RWPE2 (cell line): ENCODE measurements at regions not wholly inside any gene's neighbourhood (a gene's known extent, or its start where the extent isn't known, plus 50 kb on each side); places are given as distances from the start of the nearest gene placed in this dataset.

Source experiments
- ATAC-seq: fragments of 200-7000 bp; cut with Tn5 transposase; 3 replicates; pipeline ENCODE4 v1.9.1; 2021; ENCODE audit warnings: low read depth
- DNase-seq: peaks from one replicate; pipeline ENCODE4 v3.0.0-alpha.2; 2020; ENCODE audit warnings: low spot score
- H3K27ac ChIP-seq: fragments of 450-650 bp; 2 replicates; pipeline ENCODE4 v1.5.1; 2017; ENCODE audit warnings: mild to moderate bottlenecking; ENCODE audit not compliant: poor library complexity, severe bottlenecking
- H3K27me3 ChIP-seq: fragments of 250-450 bp; sonication (Bioruptor Pico); 2 replicates; pipeline ENCODE4 v1.5.1; 2021; ENCODE audit warnings: mild to moderate bottlenecking, moderate library complexity; ENCODE audit not compliant: insufficient read depth, poor library complexity, severe bottlenecking
- H3K36me3 ChIP-seq: fragments of 250-450 bp; sonication (Bioruptor Pico); 2 replicates; pipeline ENCODE4 v1.5.1; 2020; ENCODE audit warnings: low read depth, mild to moderate bottlenecking, moderate library complexity
- H3K4me1 ChIP-seq: fragments of 250-450 bp; sonication (Bioruptor Pico); 2 replicates; pipeline ENCODE4 v1.5.1; 2021; ENCODE audit warnings: mild to moderate bottlenecking, moderate library complexity; ENCODE audit not compliant: insufficient read depth, poor library complexity, severe bottlenecking
- H3K4me3 ChIP-seq: fragments of 250-450 bp; sonication (Bioruptor Pico); 2 replicates; pipeline ENCODE4 v1.5.1; 2021; ENCODE audit warnings: mild to moderate bottlenecking, moderate library complexity; ENCODE audit not compliant: severe bottlenecking
- H3K9me3 ChIP-seq: fragments of 250-450 bp; sonication (Bioruptor Pico); 2 replicates; pipeline ENCODE4 v1.5.1; 2021; ENCODE audit warnings: mild to moderate bottlenecking, moderate library complexity; ENCODE audit not compliant: severe bottlenecking
- CTCF ChIP-seq: fragments of 450-650 bp; IDR thresholded peaks from one replicate; pipeline ENCODE4 v1.5.1; 2017; ENCODE audit warnings: mild to moderate bottlenecking, moderate library complexity; ENCODE audit not compliant: poor library complexity, severe bottlenecking

DNA sequence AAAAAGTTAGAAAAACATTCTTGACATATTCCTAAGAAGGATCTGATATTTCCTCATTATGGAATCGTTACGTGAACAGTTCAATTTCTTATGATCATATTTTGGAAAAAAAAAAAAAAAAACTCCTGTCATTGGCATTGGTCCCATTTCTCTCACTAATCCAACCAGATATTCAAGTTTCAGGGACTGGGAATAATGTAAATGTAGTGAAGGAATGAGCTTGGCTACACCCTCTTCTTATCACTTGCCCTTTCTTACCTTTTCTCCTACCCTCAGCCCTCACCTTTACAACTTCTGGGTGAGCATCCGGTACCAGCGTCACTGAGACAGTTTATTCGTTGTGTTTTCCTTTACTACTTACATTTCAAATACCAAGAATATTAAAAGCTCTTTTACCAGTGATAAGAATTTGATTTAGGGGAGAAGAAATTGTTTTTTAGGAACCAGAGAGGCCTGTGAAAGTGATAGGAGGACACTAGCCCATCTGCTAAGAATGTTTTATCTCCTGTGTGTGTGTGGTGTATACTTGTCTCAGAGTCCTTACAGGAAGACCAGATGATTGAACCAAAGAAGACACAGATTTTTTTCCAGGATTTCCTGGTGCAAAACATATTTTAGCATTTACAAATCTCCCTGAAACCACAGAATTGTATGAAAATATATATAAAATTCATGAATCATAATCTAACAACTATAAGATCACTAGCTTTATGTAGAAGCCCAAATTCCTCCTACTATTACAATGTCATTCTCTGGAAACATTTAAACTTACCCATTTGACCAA is 946.7 kb downstream of the ZPLD1 start:
- Histone ChIP-seq H3K4me1 (no peaks in the 10 kb centered on the region), H3K4me3 (no peak overlapping the region), H3K27ac (no peak overlapping the region), H3K27me3 (no peaks in the 10 kb centered on the region), H3K9me3 (no peaks in the 10 kb centered on the region), H3K36me3 (no peaks in the 10 kb centered on the region)
- no peak for DNase-seq
- no peak for ATAC-seq
- no peak for TF ChIP-seq CTCF

GRCh38 chr3:103385961-103386656 is 951.3 kb downstream of the ZPLD1 start:
- no peaks in the 10 kb centered on the region for H3K27me3 ChIP-seq
- ATAC-seq: no peak
- no peak for DNase-seq
- no peaks in the 10 kb centered on the region for H3K9me3 ChIP-seq
- H3K27ac ChIP-seq: no peak overlapping the region
- no peak for TF ChIP-seq CTCF
- H3K4me1 ChIP-seq: no peaks in the 10 kb centered on the region
- no peaks in the 10 kb centered on the region for H3K36me3 ChIP-seq
- no peak overlapping the region for H3K4me3 ChIP-seq

DNA sequence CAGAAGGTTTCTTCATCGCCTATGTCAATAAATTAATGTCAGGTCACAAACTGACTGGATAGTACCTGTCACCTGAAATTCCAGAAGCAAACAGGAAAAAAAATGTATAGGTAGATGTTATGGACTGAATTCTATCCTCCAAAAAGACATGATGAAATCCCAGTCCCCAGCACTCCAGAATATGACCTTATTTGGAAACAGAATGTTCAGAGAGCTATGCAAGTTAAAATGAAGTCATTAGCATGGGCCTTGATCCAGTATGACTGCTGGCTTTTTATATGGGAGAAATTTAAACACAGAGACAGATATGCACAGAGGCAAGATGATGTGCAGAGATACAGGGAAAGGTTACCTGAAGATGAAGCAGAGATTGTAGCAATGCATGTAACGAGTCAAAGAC is 953.4 kb downstream of the ZPLD1 start:
- Histone ChIP-seq H3K4me3 (no peak overlapping the region), H3K36me3 (no peaks in the 10 kb centered on the region), H3K27ac (no peak overlapping the region), H3K27me3 (no peaks in the 10 kb centered on the region), H3K4me1 (no peaks in the 10 kb centered on the region), H3K9me3 (no peaks in the 10 kb centered on the region)
- TF ChIP-seq CTCF: no peak
- DNase-seq: no peak
- no peak for ATAC-seq

DNA sequence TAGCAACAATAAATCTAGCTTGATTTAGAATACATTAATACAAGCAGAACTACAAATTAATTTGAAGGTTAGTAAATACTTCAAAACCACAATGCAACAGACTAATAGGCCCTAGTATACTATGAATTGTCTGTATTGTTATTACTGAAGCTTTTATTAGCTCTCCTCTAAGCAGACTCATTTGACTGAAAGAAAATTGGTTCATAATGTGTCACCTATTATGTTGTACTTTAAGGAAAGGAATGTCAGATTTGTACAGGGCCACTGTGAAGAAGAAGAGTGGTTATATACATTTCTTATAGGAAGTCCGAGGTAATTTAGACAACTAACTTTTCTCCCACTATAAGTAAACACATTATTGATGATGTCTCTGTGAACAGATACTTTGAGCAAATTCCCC is 954.5 kb downstream of the ZPLD1 start:
- ATAC-seq (no peak), DNase-seq (no peak)
- H3K4me1 ChIP-seq: no peaks in the 10 kb centered on the region
- H3K36me3 ChIP-seq: no peaks in the 10 kb centered on the region
- H3K27ac ChIP-seq: no peak overlapping the region
- no peak for TF ChIP-seq CTCF
- H3K4me3 ChIP-seq: no peak overlapping the region
- no peaks in the 10 kb centered on the region for H3K27me3 ChIP-seq
- no peaks in the 10 kb centered on the region for H3K9me3 ChIP-seq
